ENCODE measurements at regions not wholly inside any gene's neighbourhood (a gene's known extent, or its start where the extent isn't known, plus 50 kb on each side); places are given as distances from the start of the nearest gene placed in this dataset.

- H4K20me1 ChIP-seq (ENCODE audit: insufficient read depth), result no peaks in the 10 kb centered on the region
- H2AFZ ChIP-seq (ENCODE audit: low read depth), result no peak overlapping the region
- POLR2A ChIA-PET, result no interaction called here
- DNase-seq, result no peak
- H3K9me2 ChIP-seq, result no peaks in the 10 kb centered on the region
- no peak overlapping the region for H3K27ac ChIP-seq (ENCODE audit: low read depth in 2 of 2, low read length in 1 of 2)
- no peaks in the 10 kb centered on the region for H3K79me2 ChIP-seq (ENCODE audit: insufficient read depth)
- TF ChIP-seq TEAD4 (IDR thresholded peaks at IDR 0.05; ENCODE audit: borderline replicate concordance, insufficient read depth) (no peak), GATA2 (CRISPR knock-in tag; IDR thresholded peaks at IDR 0.05) (no peak), USF2 (IDR thresholded peaks at IDR 0.05; ENCODE audit: borderline replicate concordance, low read depth, low read length) (no peak), FOSL2 (IDR thresholded peaks at IDR 0.05; ENCODE audit: borderline replicate concordance, low read depth) (no peak), EP300 (IDR thresholded peaks at IDR 0.05; ENCODE audit: borderline replicate concordance in 1 of 2, low read depth in 1 of 2, low read length in 1 of 2) (no peak), SIN3A (IDR thresholded peaks at IDR 0.05; ENCODE audit: borderline replicate concordance, low read depth, low read length) (no peak), RCOR1 (IDR thresholded peaks at IDR 0.05; ENCODE audit: low read length) (no peak), TAF1 (IDR thresholded peaks at IDR 0.05; ENCODE audit: borderline replicate concordance, low read depth, low read length) (no peak), RAD21 (IDR thresholded peaks at IDR 0.05; ENCODE audit: low read length) (no peak), TCF12 (IDR thresholded peaks at IDR 0.05) (no peak), ELF1 (IDR thresholded peaks at IDR 0.05) (no peak), MXI1 (IDR thresholded peaks at IDR 0.05; ENCODE audit: low read depth, low read length) (no peak), POLR2AphosphoS5 (IDR thresholded peaks at IDR 0.05; ENCODE audit: low read depth, low read length) (no peak), CHD2 (IDR thresholded peaks at IDR 0.05; ENCODE audit: low read length, partially characterized antibody) (no peak), NFIC (IDR thresholded peaks at IDR 0.05; ENCODE audit: borderline replicate concordance) (no peak), GABPA (IDR thresholded peaks at IDR 0.05; ENCODE audit: low read depth) (no peak), JUND (IDR thresholded peaks at IDR 0.05) (no peak)
- H3K4me2 ChIP-seq, result no peak overlapping the region
- CTCF ChIA-PET, result no interaction called here
- H3K4me3 ChIP-seq (ENCODE audit: low read depth in 2 of 2, low read length in 1 of 2), result no peak overlapping the region
- no peaks in the 10 kb centered on the region for H3K9me3 ChIP-seq
- no peaks in the 10 kb centered on the region for H3K27me3 ChIP-seq (ENCODE audit: insufficient read depth)
- H3F3A ChIP-seq (replicated peaks; ENCODE audit: insufficient read depth), result no peaks in the 10 kb centered on the region
- H3K9ac ChIP-seq, result no peak overlapping the region
- no peaks in the 10 kb centered on the region for H3K36me3 ChIP-seq (replicated peaks in 1 of 2; ENCODE audit: control insufficient read depth in 1 of 2, insufficient read depth in 2 of 2, low read length in 1 of 2)
- no peaks in the 10 kb centered on the region for H3K4me1 ChIP-seq (ENCODE audit: control insufficient read depth in 1 of 2, insufficient read depth in 2 of 2, low read depth in 1 of 2, low read length in 1 of 2)
Measured at GRCh38 chrX:78387364-78387763, 60.0 kb upstream of the CYSLTR1 start.

GRCh38 chrX:78384486-78384885, 57.1 kb upstream of the CYSLTR1 start:
- H2AFZ ChIP-seq (ENCODE audit: low read depth), result no peak overlapping the region
- no peaks in the 10 kb centered on the region for H3K79me2 ChIP-seq (ENCODE audit: insufficient read depth)
- no peak overlapping the region for H3K4me2 ChIP-seq
- no peaks in the 10 kb centered on the region for H3K36me3 ChIP-seq (replicated peaks in 1 of 2; ENCODE audit: control insufficient read depth in 1 of 2, insufficient read depth in 2 of 2, low read length in 1 of 2)
- DNase-seq, result no peak
- H3K4me3 ChIP-seq (ENCODE audit: low read depth in 2 of 2, low read length in 1 of 2), result no peak overlapping the region
- ChIA-PET CTCF (no interaction called here), POLR2A (no interaction called here)
- H3K9ac ChIP-seq, result no peak overlapping the region
- TF ChIP-seq ZBTB33 (IDR thresholded peaks at IDR 0.05; ENCODE audit: borderline replicate concordance, low read depth) (no peak), EZH2phosphoT487 (IDR thresholded peaks at IDR 0.05; ENCODE audit: borderline replicate concordance, low read depth) (no peak), RXRA (IDR thresholded peaks at IDR 0.05; ENCODE audit: borderline replicate concordance, low read depth) (no peak), GABPA (IDR thresholded peaks at IDR 0.05; ENCODE audit: low read depth) (no peak), RAD21 (IDR thresholded peaks at IDR 0.05; ENCODE audit: low read length) (no peak), PBX3 (IDR thresholded peaks at IDR 0.05) (no peak), REST (IDR thresholded peaks at IDR 0.05; ENCODE audit: low read depth, low read length) (no peak), RCOR1 (IDR thresholded peaks at IDR 0.05; ENCODE audit: low read length) (no peak), FOXJ3 (CRISPR knock-in tag; IDR thresholded peaks at IDR 0.05) (no peak), RFX5 (IDR thresholded peaks at IDR 0.05; ENCODE audit: low read length) (no peak), CHD2 (IDR thresholded peaks at IDR 0.05; ENCODE audit: low read length, partially characterized antibody) (no peak)
- no peaks in the 10 kb centered on the region for H4K20me1 ChIP-seq (ENCODE audit: insufficient read depth)
- H3K4me1 ChIP-seq (ENCODE audit: control insufficient read depth in 1 of 2, insufficient read depth in 2 of 2, low read depth in 1 of 2, low read length in 1 of 2), result no peaks in the 10 kb centered on the region
- no peaks in the 10 kb centered on the region for H3K9me3 ChIP-seq
- H3K27me3 ChIP-seq (ENCODE audit: insufficient read depth), result no peaks in the 10 kb centered on the region
- no peak overlapping the region for H3K27ac ChIP-seq (ENCODE audit: low read depth in 2 of 2, low read length in 1 of 2)
- no peaks in the 10 kb centered on the region for H3K9me2 ChIP-seq
- no peaks in the 10 kb centered on the region for H3F3A ChIP-seq (replicated peaks; ENCODE audit: insufficient read depth)

Data from SK-N-SH (cell line).